Stimulated activated CD8-positive, alpha-beta memory T cell treated with anti-CD3 and anti-CD28 coated beads, Interleukin-2, amount 100 ng/mL, for 48 hours (primary cell): ENCODE measurements at regions not wholly inside any gene's neighbourhood (a gene's known extent, or its start where the extent isn't known, plus 50 kb on each side); places are given as distances from the start of the nearest gene placed in this dataset.

Experiments used
- DNase-seq, 2 donors: peaks; one replicate each; pipeline ENCODE4 v3.0.0-alpha.2; 2020; ENCODE audit warnings: low read depth in 2 of 2

DNA sequence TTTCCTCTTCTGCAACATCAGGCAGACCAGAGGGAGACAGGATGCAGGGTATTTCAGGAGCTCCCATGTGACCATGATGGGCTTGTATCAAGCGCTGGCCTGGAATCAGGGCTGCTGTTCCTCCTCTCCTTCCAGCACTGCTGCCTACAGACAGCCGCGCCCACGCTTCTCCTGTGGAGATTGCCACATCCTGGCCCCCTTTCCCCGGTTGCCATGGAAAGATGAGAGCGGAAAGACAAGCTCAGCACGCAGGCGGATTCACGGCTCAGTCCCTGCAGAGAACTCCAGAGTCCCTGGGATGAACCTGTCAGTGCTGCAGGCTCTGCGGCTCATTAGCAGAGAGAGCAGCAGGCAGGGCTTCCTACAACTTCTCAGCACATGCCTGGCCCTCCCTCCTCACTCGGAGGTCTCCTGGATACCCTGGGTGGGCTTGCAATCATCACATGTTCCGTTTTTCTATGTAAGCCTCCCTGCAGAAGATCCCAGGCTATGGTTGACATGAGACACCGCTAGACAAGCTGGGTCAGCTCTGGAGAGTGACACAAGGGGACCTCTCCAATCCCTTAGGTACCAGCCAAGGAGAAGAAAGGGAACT, 497.8 kb upstream of the MYT1L start:
- DNase-seq: no peak

DNA sequence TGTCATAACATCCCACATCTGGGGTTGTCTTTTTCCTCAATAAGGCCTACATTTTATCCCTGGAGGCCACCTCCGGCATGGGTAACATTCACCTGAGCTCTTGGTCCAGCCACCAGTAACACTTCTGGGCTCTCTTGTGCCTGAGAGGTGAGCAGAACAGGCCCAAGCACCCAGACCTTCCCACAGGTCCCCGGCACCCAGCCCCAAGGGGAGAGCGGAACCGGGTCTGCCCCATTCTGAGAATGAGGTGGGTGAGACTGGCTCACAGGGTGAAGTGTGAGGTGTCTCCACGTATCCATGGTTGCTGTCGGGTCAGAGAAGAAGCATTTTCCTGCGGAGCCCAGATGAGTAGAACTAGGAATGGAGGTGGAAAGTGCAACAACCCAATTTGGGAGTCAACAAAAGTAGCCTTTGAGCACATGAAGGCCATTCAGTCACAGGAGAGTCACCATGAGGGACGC, 496.7 kb upstream of the MYT1L start:
- DNase-seq: no peak

DNA sequence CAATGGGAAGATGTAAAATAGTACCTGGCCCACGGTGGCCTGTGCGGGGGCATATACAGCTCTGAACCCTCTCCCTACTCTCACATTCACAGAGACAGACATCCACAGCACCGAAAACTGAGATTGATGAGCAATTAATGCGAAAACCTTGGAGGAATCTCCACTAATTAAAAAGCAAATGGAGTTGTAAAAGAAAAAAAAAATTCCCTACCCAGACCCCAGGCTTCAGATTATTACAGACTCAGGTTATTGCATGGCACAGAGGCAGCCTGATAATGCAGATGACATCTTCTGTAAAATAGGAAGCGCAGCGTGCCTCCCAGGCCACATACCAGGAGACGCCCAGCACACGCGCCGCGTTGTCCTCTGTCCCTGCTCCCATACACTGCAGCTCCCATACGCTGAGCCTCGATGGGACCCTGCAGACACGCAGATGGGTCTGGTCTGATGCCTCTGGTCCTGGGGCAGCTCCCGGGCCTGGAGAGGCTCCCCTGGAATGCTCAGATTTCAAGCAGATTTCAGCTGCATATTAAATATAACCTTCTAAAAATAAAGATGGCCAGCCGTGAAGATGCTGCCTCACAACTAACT, 496.1 kb upstream of the MYT1L start:
- DNase-seq: no peak

DNA sequence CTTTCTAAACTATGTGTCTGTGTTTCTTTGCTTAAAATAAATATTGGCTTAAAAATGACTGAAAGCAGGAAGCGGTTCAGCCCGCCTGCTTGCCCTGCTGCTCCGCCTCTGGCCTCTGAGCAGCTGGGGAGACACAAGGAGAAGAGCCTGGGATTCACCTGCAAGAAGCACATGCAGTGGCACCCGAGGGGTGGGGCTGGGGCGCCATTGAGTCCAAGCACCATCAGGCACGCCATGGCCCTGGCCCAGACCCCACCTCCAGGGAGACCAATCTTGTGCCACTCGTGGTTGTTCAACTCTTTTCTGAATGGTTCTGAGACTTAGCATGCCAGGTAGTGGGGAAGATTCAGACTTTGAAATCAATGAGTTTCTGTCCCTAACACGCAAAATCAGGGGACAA, 495.5 kb upstream of the MYT1L start:
- no peak for DNase-seq

DNA sequence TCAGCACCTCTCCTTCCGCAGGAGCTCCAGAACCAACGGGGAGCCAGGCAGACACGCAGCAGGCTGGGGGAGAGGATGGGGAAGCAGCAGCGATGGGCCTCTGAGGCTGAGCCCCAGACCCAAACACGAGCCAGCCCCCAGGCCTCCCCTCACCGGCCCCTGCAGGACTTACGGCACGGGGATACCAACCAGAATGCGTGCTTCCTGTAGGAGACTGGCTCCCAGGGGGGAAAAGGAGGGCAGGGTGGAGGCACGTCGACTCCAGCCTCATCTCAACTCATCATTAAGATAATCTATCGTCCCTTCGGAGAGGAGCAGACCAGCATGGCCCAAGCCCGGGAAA, 495.1 kb upstream of the MYT1L start:
- DNase-seq: no peak

DNA sequence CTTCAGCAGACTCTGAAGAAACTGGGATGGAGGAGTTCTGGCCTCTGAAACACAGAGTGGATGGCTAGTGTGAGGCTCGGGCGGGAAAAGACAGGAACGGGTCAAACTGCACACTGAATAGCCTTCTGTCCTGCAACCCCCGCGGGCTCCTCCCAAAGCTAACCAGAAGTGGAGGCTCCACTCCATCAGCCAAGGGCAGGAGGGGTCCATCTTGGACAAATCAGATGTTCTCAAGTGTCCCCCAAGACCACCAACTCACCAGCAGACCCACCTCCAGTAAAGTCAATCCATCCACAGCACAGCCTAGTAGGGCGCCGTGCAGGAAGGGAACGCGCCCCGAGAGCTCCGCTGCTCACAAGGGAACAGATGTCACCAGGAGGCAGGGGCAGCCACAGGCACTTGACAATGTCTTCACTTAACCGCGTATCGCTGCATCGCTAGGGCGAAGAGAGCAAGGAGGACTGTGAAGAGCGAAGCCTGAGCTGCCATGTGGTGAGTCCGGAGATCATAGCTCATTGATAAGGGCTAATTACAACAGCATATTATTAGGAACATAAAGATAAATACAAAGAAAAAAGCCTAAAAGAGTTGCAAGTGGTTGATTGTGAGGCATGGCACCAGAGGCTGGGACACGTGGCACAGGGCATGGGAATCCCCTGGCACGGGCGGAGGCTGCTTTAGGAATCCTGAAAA, 494.6 kb upstream of the MYT1L start:
- DNase-seq: no peak

DNA sequence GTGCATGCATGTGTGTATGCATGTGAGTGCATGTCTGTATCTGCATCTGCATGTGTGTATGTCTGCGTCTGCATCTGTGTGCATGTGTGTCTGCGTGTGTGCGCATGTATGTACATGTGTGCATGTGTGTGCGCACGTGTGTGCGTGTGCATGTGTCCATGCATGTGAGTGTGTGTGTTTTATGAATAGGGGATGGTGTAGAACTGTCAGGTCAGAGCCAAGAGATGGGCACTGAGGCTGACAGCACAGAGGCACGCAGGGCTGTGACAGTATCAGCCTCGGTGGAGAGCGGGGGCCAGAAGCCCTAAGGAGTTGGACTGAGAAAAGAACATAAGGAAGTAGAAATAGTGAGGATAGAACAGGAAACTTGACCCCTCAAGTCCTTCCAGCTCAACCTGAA, 494.0 kb upstream of the MYT1L start:
- DNase-seq: no peak

DNA sequence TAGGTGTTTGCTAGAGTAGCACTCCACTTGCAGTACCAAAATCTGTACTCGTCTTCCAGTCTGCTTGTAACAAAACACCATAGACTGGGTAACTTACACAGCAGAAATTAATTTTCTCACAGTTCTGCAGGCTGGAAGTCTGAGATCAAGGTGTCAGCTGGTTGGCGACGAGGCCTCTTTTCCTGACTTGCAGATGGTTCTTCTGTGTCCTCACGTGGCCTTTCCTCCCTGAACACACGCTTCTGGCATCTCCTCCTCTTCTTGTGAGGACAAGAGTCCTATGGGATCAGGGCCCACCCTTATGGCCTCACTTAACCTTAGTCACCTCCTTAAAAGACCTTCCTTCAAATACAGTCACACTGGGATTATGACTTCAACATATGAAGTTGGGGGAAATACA, 493.5 kb upstream of the MYT1L start:
- DNase-seq: no peak

DNA sequence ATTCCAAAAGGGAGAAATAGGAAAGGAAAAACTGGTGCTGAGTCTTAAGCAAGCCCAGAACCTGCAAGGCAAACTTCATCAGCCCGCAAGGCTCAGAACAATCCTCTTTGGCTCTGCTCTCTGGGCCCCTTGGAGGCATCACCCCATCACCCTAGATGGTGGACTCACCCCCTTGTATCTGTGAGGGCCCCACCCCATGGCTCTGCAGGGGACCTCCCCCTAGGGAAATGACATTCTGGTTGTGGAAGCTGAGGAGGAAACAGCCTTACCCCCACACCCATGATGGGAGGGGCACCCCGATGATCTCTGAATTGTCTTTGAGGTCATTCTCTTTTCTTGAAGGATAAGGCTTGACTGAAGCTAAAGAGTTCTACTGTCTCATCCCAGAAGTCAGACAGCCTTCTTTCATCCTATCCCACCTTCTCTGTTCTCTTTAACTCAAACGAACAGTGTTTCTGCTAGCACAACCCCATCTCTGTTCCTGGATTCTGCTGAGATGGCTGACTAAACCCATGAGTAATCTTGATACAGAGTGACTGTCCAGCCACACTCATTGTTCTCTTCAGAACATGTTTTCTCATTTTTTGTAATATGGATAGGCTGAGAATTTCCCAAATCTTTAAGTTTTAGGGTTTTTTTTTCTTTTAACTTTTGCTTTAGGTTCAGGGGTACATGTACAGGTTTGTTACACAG, 492.1 kb upstream of the MYT1L start:
- DNase-seq: no peak

DNA sequence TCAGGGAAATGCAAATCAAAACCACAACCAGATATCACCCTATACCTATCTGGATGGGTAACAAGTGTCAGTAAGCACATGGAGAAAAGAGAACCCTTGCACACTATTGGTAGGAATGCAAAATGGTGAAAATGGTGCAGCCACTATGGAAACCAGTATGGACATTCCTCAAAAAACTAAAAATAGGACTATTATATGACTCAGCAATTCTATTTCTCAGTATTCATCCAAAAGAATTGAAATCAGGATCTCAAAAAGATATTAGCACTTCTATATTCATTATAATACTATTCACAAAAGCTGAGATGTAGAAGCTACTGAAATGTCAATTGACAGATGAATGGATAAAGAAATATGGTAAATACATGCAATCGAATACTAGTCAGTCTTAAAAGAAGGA, 491.1 kb upstream of the MYT1L start:
- DNase-seq: no peak

DNA sequence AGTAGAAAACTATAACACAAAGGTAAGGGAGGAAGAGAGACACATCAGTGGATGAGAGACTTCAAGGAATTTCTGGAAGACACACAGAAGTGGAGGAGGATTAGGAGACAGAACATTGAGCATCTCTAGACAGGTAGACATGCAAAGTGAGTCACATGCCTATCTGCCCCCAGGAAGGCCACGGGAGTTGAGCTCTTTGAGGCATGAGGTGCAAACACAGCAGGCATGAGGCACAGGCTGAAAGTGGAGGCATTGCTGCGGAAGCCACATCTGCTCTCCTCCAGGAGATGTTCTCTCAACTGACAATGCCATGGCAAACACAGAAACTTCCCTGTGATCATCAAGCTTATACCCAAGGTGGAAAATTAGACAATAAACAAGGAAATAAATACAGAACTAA, 481.6 kb upstream of the MYT1L start:
- DNase-seq: no peak

DNA sequence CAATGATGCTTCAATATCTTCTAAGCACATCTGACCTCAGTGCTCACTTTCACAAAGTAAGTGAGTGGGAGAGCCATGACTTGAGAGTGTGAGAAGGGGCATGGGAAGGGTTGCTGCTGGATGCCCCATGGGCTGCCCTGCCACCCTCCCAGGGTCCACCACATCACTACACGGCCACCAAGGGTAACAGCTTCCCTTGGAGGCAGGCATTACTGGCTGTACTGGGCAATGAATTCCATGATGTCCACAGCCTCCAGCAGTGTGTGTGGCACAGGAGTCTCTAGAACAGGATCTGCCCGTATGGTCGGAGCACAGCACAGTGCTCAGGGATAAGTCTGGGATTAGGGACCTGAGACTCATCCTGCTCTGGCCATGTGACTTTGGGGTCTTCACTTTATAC, 481.0 kb upstream of the MYT1L start:
- DNase-seq: no peak

DNA sequence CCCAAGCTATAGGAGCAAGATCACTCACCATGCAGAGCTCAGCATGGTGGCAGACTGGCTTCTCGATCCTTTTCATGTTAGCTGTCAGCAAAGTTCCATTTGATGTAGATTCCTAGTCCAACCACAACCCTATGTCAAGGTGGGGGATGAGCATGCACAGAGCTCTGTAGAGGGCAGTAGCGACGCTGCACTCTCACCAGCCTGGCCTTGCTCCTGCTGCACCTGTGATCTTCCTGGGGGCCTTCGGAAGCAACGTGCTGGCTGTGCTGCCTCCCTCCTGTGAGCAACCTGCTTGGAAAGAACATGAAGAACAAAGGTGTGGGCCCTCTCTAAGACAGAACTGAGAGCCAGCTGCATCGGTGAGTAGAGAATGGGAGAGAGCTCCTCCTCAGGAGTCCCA, 479.4 kb upstream of the MYT1L start:
- DNase-seq: no peak

DNA sequence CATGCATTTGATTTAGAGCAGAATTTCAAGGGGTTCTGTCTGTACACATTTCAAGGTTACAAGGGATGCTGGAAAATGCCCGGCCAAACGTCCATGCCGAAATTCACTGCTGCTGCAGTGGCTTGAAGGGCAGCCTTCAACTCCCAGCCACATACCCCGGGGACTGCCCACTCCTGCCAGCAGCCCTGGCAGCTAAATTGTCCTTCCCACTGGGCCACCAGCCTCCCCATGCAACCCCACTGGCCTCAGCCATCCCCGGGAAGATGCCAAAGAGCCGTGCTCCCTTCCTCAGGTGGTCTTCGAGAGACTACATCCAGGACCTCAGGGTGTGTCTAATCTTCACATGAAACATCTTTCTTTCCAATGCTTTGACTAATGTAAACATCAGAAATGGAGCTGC, 478.7 kb upstream of the MYT1L start:
- DNase-seq: no peak

DNA sequence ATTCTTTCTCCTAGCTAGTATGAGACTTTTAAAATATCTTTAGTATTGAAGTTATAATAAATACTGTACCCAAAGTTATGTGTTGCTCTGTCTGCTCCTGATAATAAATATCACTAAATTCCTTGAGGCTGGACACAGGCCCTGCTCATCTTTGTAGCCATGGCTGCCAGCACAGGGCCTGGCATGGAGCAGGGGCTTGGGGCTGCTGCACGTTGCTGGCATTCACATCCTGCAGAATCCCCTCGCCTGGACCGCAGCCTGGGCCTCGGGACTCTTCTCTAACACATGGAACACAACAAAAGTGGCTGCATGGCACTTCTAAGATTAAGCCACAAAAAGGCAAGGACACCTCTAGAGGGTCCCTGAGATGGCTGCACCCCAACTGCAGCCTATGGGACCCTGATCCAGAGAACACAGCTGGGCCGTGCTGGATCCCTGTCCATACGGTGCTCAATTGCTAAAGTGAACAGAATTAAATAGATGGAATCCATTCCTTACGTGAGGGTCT, 477.5 kb upstream of the MYT1L start:
- no peak for DNase-seq

DNA sequence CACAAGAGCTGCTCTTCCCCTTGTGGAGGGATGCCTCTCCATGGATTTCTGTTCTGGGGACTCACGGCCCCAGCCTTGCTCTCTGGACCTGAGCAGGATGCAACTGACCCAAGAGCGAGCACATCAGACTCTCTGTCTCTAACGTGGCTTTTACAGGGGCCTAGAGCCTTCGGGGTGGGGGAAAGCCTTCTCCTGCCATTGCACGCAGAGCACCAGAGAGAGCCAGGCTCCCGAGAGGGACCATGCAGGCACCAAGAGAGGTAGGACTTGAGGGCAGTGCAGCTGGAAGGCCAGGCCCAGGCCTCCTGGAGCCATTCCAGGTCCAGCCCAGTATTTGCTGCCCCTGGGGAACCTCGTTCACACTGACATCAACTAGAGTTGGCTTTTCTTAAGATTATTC, 475.6 kb upstream of the MYT1L start:
- no peak for DNase-seq

DNA sequence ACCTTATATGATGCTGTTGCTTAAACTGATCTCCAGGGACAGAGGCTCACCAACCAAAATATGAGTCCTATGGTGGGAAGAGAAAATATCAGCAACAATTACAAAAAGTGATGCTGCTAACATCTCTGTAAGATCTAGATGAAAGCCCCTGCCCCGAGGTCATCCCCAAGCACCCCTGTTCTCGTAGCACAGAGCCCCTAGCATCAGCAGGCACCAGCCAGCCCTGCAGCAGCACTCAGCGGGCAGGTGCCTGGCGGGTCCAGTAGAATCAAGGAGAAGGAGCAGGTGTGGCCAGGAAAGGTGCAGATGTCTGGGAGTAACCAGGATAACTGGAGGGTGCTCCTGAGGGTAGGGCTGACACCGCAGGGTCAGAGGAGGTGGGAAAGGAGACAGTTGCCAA, 474.2 kb upstream of the MYT1L start:
- no peak for DNase-seq

DNA sequence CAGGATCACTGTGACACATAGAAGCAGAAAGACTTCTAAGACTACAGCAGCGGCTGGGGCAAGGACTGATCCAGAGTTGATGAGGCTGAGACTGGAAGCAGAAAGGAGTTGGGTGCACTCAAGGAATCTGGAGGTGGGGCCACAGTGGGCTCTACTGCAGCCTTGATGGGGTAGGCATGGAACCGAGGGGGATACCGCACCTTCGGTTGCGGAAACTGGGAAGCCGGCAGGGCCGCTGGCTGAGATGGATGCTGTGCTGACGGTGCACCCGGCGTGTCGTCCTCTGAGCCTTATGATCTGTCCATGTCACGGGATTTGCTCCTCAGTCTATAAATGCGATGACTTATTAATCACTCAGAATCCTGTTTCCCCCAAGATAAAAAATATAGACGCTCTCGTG, 473.5 kb upstream of the MYT1L start:
- DNase-seq: no peak

DNA sequence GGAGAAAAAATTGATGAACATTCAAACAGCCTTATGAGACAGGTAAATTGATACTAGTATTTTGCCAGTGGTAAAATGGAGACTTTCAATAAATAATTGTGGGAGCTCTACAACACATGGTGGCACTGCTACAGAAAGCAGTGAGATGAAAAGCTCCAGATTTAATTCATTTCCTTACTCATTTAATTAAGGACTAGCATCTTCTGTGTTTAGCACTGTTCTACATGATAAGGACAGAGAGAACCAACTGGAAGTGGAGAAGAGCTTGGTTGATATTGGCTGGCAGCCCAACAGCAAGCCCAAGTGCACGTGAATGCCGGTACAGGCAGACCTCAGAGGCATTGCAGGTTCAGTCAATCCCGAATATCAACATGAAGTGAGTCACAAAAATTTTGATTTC, 470.4 kb upstream of the MYT1L start:
- DNase-seq: no peak

DNA sequence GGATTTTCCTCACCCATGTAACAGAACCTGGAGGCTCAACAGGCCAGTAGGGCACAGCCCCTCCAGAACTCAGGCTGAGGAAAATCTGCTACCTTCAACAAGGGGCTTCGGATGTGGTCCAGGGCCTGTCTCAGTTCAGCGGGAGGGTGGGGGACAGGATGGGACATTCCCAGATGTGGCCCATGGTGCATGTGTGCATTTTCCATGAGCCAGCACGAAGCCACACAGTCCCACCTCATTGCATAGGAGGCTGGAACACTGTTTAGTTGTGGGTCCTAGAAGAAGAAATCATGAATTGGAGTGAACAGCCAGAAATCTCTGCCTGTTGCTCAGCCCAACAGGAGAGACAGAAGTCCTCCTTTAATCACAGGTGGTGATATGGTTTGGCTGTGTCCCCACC, 469.6 kb upstream of the MYT1L start:
- no peak for DNase-seq

DNA sequence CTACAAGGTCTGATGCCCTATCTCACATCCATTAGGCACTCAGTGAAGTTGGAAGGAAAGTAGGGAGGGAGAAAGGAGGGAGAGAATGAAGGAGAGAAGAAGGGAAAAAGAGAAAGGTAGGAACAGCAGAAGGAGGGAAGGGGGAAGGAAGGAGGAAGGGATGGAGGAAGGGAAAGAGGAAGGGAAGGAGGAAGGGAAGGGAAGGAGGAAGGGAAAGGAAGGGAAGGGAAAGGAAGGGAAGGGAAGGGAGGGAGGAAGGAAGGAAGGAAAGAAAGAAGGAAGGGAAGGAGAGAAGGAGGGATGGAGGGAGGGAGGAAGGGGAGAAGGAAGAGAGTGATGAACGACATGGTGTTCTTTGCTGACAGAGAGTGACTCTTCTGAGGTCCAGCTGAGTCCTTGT, 468.9 kb upstream of the MYT1L start:
- no peak for DNase-seq

DNA sequence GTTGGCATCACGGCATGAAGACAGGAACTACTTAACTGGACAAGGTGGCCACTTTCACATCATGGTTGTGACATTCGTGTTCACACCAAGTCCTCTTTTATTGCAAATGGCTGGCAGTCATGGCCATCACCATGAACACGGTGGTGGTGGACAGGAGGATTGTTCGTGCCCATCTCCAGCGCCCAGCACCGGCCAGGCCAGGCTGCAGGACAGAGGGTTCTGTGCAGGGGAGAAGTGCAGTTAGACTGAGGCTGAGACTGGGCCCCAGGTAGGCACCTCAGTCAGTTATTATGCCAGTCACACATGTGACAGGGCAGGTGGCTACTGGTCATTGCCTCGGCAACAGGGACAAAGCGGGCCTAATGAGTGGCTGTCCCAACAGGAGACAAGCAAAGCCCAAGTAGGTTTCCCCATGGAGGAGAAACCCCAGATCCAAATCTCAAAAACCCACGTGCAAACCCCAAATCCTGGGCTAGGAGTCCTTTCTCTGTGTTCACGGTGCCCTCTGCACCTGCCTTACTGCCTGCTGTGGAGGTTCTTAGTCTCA, 468.1 kb upstream of the MYT1L start:
- no peak for DNase-seq

DNA sequence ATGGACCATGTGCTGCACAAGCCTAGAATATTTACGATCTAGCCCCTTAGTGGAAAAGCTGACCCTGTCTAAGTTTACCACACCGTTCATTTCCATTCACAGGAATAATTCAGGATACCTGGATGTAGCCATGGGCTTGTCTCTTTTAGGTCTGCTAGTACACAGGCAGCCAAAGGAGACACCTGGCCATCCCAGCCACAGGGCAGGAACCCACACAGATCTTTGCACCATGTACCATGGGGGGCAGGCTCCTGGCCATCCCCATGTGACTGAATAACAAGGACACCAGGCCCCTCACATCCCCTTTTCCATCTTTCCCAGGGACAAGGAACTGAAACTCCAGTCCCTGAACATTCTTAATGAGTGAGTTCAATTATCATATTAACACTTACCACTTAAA, 467.3 kb upstream of the MYT1L start:
- no peak for DNase-seq
